DMS 273 (cell line): ENCODE measurements at regions not wholly inside any gene's neighbourhood (a gene's known extent, or its start where the extent isn't known, plus 50 kb on each side); places are given as distances from the start of the nearest gene placed in this dataset.
A peak's percentile ranks its signal among the peaks of the same experiment; 100 is the strongest.

Experiments
- DNase-seq: peaks from one replicate; lab custom pipeline; 2025; ENCODE audit not compliant: unreplicated experiment; lab: John Stamatoyannopoulos, UW

DNA sequence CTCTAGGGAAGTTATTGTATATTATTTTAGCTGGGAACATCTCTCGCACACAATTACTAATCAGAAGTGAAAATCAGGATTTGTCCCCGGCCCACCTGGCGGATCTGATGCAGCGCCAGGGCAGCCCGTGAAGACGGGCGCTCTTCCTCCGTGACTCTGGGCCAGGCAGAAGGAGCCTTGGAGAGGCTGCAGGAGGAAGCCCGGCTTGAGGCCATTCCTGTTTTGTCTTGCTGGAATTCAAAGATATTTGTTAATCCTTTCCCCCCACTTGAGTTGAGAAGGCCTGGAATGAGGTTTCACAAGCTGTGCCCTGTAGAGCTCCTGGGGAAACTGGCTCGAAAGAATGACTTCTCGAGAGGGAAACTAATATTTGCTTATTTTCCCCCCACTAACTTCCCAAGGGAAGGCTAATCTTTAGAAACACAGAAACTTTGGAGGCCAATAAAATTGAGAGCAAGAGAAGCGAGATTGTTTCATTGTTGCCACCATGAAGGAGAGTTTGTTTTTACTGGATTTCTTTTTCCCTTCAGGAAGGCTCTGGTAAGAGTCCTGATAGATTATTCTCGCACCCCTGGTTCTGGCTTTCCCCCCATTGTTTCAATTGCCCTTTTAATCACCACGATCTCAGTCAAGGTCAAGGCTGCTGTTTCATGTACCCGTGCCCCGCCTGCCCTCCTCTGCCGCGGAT, 92.8 kb upstream of the SEPTIN5 start:
- no peak for DNase-seq

- no peak for DNase-seq
Measured at GRCh38 chr22:19622061-19622441, 92.3 kb upstream of the SEPTIN5 start.

GRCh38 chr22:19625331-19626041, 88.8 kb upstream of the SEPTIN5 start:
- no peak for DNase-seq

DNA sequence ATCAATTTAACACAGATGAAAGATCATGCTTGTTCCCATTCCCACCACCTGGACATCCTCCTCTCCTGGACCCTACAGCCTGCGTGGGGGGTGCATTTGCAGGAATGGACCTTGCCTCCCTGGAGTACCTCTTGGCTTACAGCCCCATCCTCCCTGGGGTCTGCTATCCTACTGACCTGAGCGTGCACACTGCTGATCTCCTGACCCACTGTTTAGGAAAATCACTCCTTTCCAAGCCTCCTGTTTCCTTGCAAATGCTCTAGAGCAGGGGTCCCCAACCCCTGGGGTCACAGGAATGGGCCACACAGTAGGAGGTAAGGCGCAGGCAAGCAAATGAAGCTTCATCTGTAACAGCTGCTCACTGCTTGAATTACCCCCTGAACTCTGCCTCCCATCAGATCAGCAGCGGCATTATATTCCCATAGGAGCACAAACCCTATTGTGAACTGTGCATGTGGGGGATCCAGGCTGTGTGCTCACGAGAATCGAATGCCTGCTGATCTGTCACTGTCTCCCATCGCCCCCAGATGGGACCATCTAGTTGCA, 88.2 kb upstream of the SEPTIN5 start:
- no peak for DNase-seq

GRCh38 chr22:19626666-19627065, 87.6 kb upstream of the SEPTIN5 start:
- DNase-seq, result no peak

- no peak for DNase-seq
Measured at GRCh38 chr22:19628038-19628776, 86.1 kb upstream of the SEPTIN5 start.

- DNase-seq, result no peak
Measured at GRCh38 chr22:19629331-19629719, 85.0 kb upstream of the SEPTIN5 start.

DNA sequence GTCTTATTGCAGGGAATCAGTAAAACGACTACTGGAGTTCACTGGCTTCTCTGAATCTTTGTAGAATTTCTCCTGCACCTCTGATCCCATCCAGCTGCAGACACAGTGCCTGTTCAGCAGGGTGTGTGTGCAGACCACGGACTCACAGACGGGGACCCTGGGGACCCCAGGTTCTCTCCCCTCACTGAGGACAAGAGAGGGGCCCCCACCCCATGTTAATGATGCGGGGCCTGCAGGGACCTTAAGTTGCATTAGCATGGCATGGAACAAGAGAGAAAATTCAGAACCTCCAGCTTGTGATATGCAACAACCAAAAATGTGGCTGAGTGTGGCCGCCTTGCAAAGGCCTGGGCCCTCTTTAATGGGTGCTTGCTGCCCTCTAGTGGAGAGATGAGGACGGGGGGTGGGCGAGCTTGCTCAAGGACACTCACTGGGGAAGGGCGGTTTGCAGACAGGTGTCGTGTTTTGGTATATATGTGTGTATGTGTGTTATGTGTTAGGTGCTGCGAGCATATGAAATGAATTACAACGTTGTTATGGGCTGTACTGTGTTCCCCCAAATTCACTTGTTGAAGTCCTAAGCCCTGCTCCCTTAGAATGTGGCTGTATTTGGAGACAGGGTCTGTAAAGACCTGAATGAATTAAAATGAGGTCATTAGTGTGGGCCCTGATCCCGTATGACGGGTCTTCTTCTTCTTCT, 84.4 kb upstream of the SEPTIN5 start:
- DNase-seq, result peak; percentile 86

DNA sequence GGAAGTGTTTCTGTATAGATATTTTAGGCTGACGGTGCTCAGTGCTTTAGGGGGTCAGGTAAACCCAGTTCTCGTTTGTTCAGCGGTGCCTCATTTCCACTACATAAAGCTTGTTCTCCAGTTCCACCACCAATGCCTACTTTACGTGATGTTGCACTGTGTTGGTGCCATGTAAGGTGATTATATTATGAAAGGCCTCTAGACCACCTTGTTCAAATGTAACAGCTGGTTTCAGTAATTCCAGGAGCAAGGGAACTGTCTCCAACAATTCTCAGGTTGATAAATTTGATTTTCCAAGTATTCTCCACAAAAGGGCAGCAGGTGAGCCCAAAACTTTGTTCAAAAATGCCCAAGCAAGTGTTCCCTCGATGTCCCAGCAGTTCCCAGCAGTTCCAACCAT, 83.7 kb upstream of the SEPTIN5 start:
- no peak for DNase-seq

DNA sequence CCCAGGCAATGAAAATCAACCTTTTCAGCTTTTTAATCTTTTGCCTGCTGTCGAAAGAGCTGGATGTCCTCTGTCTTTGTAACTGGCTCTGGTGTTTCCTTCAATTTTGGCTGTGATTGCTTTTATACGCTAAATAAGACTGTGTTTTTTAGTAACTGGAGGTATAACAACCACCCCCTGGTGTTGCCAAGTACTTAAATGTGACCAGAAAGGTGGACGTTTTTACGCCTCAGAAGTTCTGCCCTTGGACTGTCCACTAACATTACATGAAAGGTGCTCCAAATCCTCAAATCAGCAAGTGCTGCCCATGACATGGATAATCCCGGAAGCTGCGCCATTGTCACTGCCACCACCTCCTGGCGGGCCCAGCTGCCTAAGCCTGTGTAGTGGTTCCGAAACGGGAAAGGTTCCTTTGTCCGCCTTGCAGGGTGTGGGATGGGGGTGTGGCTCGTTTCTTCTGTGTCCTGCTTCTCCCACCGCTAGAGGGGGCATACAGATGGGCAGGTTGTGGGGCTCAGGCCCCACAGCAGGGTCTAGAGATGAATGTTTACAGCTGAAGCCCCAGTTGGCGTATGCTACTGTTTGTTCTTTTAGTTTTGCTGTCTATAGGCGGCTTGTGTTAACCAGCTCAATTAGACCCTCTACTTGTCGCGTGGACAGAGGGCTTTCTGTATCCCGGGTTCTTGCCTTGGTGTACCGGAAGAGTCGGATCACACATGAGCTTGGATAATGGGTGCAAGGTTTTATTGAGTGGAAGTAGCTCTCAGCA, 82.2 kb upstream of the SEPTIN5 start:
- DNase-seq, result peak; percentile 87

DNA sequence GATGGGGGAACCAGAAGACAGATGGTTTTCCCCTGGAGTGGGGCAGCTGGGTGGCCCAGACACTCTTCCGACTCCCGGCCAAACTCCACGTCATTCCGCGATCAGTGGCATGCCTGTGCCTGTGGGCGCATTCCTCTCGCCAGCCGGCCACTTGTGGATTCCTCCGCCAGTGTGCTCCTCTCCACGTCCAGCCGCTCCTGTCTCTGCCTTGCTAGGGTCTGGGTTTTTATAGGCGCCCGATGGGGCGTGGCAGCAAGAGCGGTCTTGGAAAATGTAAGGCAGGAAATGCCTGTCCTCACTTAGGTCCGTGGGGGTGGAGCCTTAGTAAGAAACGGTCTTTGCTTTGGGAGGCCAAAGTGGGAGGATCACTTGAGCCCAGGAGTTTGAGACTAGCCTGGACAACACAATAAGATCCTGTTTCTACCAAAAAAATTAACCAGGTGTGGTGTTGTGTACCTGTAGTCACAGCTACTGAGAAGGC, 81.6 kb upstream of the SEPTIN5 start:
- DNase-seq, result peak; percentile 87

DNA sequence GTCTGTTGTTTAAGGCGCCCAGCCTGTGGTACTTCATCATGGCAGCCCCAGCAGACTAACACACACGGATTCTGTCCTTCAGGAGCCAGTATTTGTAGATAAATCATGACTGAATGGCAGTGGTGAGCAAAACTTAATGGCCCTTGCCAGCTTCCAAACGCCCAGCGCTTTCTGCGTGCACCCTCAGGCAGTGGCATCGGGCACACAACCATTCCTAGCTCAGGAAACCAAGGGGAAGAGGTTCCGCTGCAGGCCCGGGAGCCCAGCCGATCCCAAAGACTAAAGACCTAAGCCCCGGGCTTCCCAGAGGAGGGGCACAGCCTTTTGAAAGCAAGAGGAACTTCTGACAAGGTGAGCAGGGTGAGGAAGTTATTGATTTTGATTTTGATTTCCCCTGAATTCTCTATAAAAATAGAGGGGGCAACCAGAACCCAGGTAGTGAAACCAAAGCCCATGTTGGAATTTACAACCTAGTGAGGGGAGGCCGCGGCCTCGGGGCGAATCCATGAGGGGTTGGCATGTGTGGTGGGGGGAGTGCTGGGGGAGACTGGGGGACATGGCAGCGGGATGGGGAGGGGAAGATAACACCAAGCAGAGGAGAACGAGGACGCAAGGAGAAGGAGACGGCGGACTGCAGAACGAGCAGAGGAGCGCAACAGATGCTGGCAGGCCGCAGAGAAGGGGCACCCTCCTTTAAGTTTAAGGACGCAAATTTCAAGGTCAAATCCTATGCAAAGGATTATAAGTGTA, 79.9 kb upstream of the SEPTIN5 start:
- no peak for DNase-seq

DNA sequence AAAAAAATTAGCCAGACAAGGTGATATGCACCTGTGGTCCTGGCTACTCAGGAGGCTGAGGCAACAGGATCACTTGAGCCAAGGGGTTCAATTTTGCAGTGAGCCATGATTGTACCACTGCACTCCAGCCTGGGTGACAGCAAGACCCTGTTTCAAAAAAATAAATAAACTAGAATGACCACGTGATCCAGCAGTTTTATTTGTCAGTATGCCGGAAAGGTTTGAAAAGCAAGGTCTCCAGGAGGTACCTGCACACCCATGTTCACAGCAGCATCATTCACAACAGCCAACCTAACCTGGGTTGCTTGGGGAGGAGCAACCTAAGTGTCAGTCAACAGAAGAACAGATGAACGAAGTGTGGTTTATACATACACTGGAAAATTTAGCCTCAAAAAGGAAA, 78.7 kb upstream of the SEPTIN5 start:
- no peak for DNase-seq

DNA sequence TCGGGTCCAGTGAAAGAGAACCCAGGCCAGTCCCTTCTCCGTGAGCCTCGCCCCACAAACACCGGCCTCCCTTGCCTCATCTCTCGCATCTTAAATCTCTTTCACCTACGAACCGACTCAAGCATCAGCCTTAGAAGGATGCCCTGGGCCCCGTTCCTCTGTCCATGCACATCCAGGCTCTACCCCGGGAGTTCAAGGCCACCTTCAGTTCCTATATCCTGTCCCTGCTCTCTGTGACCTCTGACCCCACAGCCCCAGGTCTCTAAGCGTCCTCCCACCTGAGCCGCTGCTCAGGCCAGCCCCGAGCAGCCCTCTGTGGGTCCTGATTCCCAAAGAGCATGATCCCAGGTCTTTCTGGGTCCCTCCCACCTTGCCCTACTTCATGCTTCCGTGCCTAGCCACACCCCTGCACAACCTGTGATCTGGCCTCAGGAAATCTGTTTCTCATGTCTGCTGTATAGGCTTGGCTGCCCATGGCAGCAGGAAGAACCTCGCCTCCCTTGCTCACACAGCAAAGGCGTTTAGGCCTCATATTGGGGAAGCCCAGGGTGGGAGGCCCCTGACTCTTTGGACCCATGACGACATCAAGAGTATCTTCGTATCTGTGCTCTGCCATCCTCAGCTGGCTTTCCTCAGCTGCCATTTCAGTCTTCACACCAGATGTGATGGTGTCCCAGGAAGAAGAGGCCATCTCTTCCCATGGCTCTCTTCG, 77.5 kb upstream of the SEPTIN5 start:
- no peak for DNase-seq

DNA sequence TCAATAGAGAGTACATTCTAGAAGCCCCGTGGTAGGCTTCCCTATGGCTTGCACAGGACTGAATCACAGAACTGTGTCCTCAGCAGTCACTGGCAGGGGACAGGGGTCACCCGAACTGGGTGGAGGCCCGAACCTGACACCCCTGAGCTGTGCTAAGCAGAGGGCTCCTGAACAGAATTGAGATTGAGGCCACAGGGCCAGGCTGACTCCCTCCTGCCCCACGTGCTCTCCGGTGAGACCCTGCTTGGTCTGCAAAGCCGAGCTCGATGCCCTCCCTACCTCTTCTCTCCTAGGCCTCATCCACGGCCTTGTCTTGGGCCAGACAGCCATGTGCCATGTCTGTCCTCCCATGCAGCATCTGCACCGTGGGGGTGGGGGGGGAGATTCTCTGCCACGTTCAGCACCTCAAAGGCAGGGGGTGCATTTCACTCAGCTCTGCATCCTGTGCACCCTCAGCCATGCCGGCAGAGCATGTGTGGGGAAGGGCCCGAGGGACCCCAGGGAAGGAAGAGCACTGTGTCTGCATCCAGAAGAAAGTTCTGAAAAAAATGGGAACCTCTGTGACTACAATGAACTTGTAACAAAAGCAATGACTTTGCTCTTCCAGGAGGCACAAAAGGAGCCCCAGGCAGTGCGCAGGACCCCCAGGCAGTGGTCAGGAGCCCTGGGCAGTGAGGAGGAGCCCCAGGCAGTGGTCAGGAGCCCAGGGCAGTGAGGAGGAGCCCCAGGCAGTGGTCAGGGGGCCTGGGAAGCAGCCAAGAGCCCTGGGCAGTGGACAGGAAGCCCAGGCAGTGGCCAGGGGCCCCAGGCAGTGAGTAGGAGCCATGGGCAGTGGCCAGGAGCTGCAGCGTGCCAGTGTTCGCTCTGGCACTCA, 76.7 kb upstream of the SEPTIN5 start:
- no peak for DNase-seq

DNA sequence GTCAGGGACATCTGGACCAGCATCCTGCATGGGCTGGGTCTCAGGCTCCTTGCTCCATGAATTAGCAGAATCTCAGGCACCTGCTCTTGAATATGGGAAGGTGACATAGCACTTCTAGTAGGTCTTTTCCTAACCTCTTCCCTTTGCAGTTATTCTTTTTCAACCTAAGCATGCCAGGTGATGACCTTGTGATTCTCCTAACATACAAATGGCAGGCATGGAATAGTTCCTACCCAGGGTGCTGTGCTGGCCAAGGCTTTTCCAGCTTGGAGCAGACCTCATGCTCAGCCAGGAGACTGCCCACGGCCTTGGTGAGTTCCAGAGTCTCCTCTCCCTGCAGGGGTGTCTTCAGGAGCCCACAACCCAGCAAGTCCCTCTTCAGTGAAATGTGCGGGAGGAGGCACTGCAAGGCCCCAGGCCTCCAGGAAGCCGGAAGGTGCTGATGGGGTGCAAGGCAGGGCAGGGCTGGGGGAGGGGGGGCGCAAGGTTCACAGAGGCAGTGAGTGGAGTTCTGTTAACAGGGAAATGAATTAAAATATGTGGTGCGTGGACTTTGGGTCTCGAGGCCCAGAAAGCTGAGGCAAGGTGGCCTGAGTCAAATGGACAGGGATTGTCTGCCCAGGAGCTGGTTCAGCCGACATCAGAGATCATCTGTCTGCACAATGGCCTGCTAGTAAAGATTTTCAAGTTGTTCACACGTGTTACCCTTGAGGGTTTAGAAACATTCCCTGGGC, 75.9 kb upstream of the SEPTIN5 start:
- DNase-seq, result no peak

DNA sequence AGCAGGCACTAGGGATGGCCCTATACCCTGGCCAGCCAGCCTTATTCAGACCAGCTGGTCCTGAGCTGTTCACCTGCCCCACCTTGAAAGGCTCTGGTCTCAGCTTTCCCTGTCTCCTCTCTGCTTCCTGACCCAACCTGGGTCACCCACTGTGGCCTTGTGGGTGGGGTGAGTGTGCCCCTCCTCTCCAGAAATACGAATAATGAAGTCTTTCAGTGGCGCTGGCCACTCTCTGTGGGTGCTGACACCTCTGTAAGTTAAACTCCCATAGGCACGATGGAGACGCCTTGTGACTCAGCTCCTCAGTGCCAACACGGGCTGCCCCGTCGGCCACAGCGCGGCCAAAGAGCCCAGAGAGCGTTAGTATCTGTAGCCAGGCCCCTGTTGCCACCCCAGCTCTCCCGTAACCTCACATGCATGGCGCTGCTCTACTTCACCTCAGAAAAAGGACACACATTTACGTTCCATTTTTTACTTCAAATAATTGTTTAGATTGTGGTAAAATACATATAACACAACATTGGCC, 74.6 kb upstream of the SEPTIN5 start:
- no peak for DNase-seq
